ENCODE measurements at regions not wholly inside any gene's neighbourhood (a gene's known extent, or its start where the extent isn't known, plus 50 kb on each side); places are given as distances from the start of the nearest gene placed in this dataset.

DNA sequence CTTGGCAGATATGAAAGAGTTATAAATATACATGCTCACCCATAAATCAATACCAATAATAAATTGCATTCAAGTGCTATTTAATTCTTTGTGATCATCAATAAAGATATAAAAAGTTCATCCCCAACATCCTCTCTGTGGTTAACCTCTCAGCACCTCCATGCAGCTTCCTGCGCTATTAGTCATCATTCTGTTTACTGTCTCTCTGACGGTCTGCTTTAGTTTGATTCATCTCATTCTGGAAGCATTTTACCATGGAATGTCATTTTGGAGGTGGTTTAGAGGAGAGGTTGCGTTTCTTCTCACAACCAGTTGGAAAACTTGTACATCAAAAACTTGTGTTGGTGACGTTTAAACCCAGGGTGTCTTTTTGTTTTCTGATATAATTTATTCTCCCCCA is 486.6 kb downstream of the BRINP1 start:
- TF ChIP-seq, protein P1, sequence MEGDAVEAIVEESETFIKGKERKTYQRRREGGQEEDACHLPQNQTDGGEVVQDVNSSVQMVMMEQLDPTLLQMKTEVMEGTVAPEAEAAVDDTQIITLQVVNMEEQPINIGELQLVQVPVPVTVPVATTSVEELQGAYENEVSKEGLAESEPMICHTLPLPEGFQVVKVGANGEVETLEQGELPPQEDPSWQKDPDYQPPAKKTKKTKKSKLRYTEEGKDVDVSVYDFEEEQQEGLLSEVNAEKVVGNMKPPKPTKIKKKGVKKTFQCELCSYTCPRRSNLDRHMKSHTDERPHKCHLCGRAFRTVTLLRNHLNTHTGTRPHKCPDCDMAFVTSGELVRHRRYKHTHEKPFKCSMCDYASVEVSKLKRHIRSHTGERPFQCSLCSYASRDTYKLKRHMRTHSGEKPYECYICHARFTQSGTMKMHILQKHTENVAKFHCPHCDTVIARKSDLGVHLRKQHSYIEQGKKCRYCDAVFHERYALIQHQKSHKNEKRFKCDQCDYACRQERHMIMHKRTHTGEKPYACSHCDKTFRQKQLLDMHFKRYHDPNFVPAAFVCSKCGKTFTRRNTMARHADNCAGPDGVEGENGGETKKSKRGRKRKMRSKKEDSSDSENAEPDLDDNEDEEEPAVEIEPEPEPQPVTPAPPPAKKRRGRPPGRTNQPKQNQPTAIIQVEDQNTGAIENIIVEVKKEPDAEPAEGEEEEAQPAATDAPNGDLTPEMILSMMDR (IDR thresholded peaks at IDR 0.05) = no peak
- ATAC-seq = no peak
- H3K4me1 ChIP-seq = no peaks in the 10 kb centered on the region
- no peaks in the 10 kb centered on the region for H3K27me3 ChIP-seq (ENCODE audit: insufficient read depth in 3 of 3, low read length in 2 of 3)
- 51 to 69% (median 63%) methylated on average over 4 of the region's 4 CpGs for WGBS, 3 donors
- no peak overlapping the region for H3K4me3 ChIP-seq
- no peaks in the 10 kb centered on the region for H3K36me3 ChIP-seq (ENCODE audit: insufficient read depth in 1 of 2, low read depth in 1 of 2)
- H3K27ac ChIP-seq = no peak overlapping the region
- intact Hi-C loops (cut with DNase I) = no loop called here
- DNase-seq = no peak
- H3K9me3 ChIP-seq = no peaks in the 10 kb centered on the region

DNA sequence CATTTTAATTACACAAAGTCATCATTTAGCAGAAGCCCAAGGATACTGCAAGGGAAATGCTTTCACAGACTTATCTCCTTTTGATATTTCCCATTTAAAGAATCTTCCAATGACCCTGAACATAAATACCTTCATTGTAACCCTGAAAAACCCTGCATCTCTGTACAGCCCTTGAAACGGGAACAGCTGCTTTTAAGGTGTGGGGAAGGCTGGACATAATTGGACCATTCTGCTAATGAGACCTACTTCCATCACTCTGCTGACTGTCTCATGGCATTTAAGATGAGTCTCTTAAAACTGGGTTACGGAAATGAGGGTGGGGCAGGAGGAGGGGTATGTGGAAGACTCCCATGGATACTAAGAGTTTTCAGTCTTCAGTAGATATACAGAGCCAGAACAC is 485.8 kb downstream of the BRINP1 start:
- ATAC-seq = no peak
- WGBS, 3 donors = 70 to 77% (median 74%) methylated on average over 2 of the region's 2 CpGs

DNA sequence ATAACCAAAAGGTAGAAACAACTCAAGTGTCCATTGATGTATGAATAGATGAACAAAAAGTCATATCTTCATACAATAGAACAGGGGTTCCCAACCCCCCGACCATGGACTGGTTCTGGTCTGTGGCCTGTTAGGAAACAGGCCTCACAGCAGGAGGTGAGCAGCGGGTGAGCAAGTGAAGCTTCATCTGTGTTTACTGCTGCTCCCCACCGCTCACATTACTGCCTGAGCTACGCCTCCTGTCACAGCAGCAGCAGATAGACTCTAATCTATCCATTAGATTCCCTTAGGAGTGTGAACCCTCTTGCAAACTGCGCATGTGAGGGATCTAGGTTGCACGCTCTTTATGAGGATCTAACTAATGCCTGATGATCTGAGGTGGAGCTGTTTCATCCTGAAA is 478.0 kb downstream of the BRINP1 start:
- no peaks in the 10 kb centered on the region for H3K9me3 ChIP-seq
- no peaks in the 10 kb centered on the region for H3K36me3 ChIP-seq (ENCODE audit: insufficient read depth in 1 of 2, low read depth in 1 of 2)
- no peak for ATAC-seq
- H3K27me3 ChIP-seq (ENCODE audit: insufficient read depth in 3 of 3, low read length in 2 of 3) = no peaks in the 10 kb centered on the region
- WGBS, 3 donors = 62 to 76% (median 72%) methylated on average over 6 of the region's 6 CpGs
- no peaks in the 10 kb centered on the region for H3K4me1 ChIP-seq
- intact Hi-C loops (cut with DNase I) = no loop called here
- H3K4me3 ChIP-seq = no peak overlapping the region
- TF ChIP-seq, protein P1 (IDR thresholded peaks at IDR 0.05) = no peak
- no peak overlapping the region for H3K27ac ChIP-seq
- no peak for DNase-seq

More for the DNA sequence above, 485.8 kb downstream of the BRINP1 start:
- TF ChIP-seq, protein P1 (IDR thresholded peaks at IDR 0.05) = no peak
- no peaks in the 10 kb centered on the region for H3K4me1 ChIP-seq
- H3K27me3 ChIP-seq (ENCODE audit: insufficient read depth in 3 of 3, low read length in 2 of 3) = no peaks in the 10 kb centered on the region
- no peak overlapping the region for H3K4me3 ChIP-seq
- no peak overlapping the region for H3K27ac ChIP-seq
- no peaks in the 10 kb centered on the region for H3K9me3 ChIP-seq
- no peaks in the 10 kb centered on the region for H3K36me3 ChIP-seq (ENCODE audit: insufficient read depth in 1 of 2, low read depth in 1 of 2)
- intact Hi-C loops (cut with DNase I) = no loop called here
- no peak for DNase-seq

DNA sequence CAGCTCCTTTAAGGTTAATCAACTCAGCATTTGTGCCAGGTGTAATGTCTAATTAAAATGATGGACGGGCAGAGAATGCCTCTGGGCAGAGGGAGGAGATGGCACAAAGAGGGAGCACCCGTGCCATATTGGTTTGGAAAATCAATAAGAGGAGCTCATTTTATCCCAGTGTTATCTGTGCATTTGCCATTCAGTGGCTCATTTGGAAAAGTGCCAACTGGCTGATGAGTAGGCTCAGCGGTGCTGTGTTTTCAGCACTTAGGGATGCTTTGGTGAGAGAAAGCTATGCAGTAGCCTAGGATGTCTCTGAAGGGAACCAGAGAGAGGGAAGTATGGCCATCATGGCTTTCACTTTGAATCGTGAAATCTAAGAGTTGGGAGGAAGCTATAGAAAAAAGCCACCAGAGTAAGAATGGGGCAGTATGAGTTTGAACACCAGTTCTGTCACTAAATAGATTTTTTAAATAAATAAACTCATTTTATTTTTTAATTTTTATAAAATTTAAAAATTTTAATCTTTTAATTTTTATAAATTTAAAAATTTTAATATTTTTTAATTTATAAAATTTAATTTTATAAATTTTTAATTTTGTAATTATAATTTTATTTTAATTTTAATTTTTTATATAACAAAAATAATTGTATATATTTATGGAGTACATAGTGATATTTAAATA is 472.8 kb downstream of the BRINP1 start:
- Histone ChIP-seq H3K36me3 (ENCODE audit: insufficient read depth in 1 of 2, low read depth in 1 of 2) (no peaks in the 10 kb centered on the region), H3K4me3 (no peak overlapping the region), H3K4me1 (no peaks in the 10 kb centered on the region), H3K27me3 (ENCODE audit: insufficient read depth in 3 of 3, low read length in 2 of 3) (no peaks in the 10 kb centered on the region), H3K9me3 (no peaks in the 10 kb centered on the region), H3K27ac (no peak overlapping the region)
- DNase-seq (no peak), ATAC-seq (no peak)
- 78 to 84% (median 80%) methylated on average over 4 of the region's 4 CpGs for WGBS, 3 donors
- TF ChIP-seq, protein P1 (IDR thresholded peaks at IDR 0.05) = no peak
- intact Hi-C loops (cut with DNase I) = no loop called here

DNA sequence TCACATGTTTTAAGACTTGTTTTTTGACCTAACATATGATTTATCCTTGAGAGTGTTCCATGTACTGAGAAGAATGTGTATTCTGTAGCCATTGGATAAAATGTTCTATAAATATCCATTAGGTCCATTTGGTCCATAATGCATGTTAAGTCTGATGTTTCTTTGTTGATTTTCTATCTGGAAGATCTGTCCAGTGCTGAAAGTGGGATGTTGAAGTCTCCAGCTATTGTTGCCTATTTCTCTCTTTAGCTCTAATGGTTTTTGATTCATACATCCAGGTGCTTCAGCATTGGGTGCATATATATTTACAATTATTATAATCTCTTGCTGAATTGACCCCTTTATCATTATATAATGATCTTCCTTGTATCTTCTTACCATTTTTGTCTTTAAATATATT is 451.1 kb downstream of the BRINP1 start:
- Histone ChIP-seq H3K36me3 (ENCODE audit: insufficient read depth in 1 of 2, low read depth in 1 of 2) (no peaks in the 10 kb centered on the region), H3K4me1 (no peaks in the 10 kb centered on the region), H3K9me3 (peaks cover 6% of the 10 kb centered on the region), H3K27ac (no peak overlapping the region), H3K4me3 (no peak overlapping the region), H3K27me3 (ENCODE audit: insufficient read depth in 3 of 3, low read length in 2 of 3) (no peaks in the 10 kb centered on the region)
- DNase-seq (no peak), ATAC-seq (no peak)
- intact Hi-C loops (cut with DNase I) = no loop called here
- TF ChIP-seq, protein P1 (IDR thresholded peaks at IDR 0.05) = no peak

All from psoas muscle (tissue), 7 donors.